Stimulated activated naive B cell treated with anti-CD40 and anti-IgM and Interleukin-4, amounts not matched to agents 10 μg/mL and 1 μg/mL and 100 μg/mL, for 72 hours (primary cell): ENCODE measurements at regions not wholly inside any gene's neighbourhood (a gene's known extent, or its start where the extent isn't known, plus 50 kb on each side); places are given as distances from the start of the nearest gene placed in this dataset.

Source experiments
- ATAC-seq, 2 donors: fragments of 150-1000 bp; cut with Tn5 transposase; replicated peaks; 2 replicates each; pipeline ENCODE4 v1.10.0; 2021; ENCODE audit warnings: moderate library complexity in 1 of 2
- DNase-seq: peaks from one replicate; pipeline ENCODE4 v3.0.0; 2021
- H3K27ac Mint-ChIP-seq: one replicate; pipeline ENCODE4 v1.8.0; 2022; ENCODE audit warnings: mild to moderate bottlenecking, mixed read lengths
- H3K27me3 Mint-ChIP-seq, 2 donors: one replicate each; pipeline ENCODE4 v1.8.0; 2022; ENCODE audit warnings: mixed read lengths in 2 of 2
- H3K36me3 Mint-ChIP-seq, 2 donors: one replicate each; pipeline ENCODE4 v1.8.0; 2022; ENCODE audit warnings: mixed read lengths in 2 of 2, mild to moderate bottlenecking in 1 of 2
- H3K4me1 Mint-ChIP-seq, 2 donors: one replicate each; pipeline ENCODE4 v1.8.0; 2022; ENCODE audit warnings: mixed read lengths in 2 of 2, mild to moderate bottlenecking in 1 of 2
- H3K4me3 Mint-ChIP-seq, 2 donors: one replicate each; pipeline ENCODE4 v1.8.0; 2022; ENCODE audit warnings: mild to moderate bottlenecking in 2 of 2, mixed read lengths in 2 of 2, moderate library complexity in 1 of 2
- H3K9me3 Mint-ChIP-seq, 2 donors: one replicate each; pipeline ENCODE4 v1.8.0; 2022; ENCODE audit warnings: mixed read lengths in 2 of 2, mild to moderate bottlenecking in 1 of 2

DNA sequence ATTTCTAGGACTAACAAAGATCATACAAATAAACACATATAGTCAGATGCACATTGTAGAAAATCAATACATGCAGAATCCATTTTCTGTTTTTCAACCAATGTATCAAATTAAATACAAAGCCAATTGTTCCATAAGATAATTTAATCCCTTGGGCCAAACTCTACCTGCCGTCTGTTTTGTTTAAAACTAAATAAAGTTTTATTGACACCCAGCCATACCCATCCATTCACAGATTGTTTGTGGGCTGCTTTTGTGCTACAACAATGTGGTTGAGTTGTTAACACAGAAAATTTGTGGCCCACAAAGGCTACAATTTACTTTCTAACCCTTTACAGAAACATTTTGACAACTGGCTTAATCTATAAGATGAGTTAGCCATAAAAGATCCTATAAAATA is 484.0 kb upstream of the ID2 start:
- H3K36me3 Mint-ChIP-seq = peaks cover 9% of the 10 kb centered on the region in 2 donors
- no peak overlapping the region for H3K27ac Mint-ChIP-seq
- H3K9me3 Mint-ChIP-seq = peaks cover 8 to 19% of the 10 kb centered on the region in 2 donors
- H3K27me3 Mint-ChIP-seq = peaks cover 25 to 30% of the 10 kb centered on the region in 2 donors
- no peak overlapping the region for H3K4me3 Mint-ChIP-seq
- peaks cover 19 to 28% of the 10 kb centered on the region in 2 donors for H3K4me1 Mint-ChIP-seq
- no peak for DNase-seq
- ATAC-seq = no peak

- DNase-seq (no peak), ATAC-seq (no peak)
- H3K27me3 Mint-ChIP-seq = peaks cover 25 to 29% of the 10 kb centered on the region in 2 donors
- H3K4me1 Mint-ChIP-seq = peaks cover 14 to 26% of the 10 kb centered on the region in 2 donors
- H3K36me3 Mint-ChIP-seq = peaks cover 9% of the 10 kb centered on the region in 2 donors
- no peak overlapping the region for H3K4me3 Mint-ChIP-seq
- H3K27ac Mint-ChIP-seq = no peak overlapping the region
- peaks cover 8 to 19% of the 10 kb centered on the region in 2 donors for H3K9me3 Mint-ChIP-seq
These were observed 483.0 kb upstream of the ID2 start for GRCh38 chr2:8198766-8199382.

DNA sequence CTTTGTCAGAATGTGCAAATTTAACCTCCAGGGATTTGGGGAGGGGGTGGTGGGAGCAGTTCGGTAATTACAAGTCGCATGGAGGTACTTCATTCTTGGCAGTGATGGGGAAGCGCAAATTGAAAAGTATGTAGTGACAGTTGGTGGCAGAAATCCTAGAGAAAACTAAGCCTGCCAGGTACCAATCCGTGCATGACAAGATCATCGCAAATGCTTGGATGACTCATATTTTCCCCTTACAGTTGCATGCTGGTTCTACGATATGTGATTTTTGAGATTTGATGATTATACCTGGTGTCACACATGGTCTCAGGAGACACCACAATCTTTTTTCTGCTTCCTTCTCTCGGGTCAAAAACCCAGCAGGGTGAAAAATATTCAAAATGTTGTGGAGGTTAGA is 479.7 kb upstream of the ID2 start:
- peaks cover 13 to 24% of the 10 kb centered on the region in 2 donors for H3K4me1 Mint-ChIP-seq
- ATAC-seq = peak; percentile 82 to 88
- no peak overlapping the region for H3K4me3 Mint-ChIP-seq
- peaks cover 11 to 23% of the 10 kb centered on the region in 2 donors for H3K9me3 Mint-ChIP-seq
- peaks cover 24 to 31% of the 10 kb centered on the region in 2 donors for H3K27me3 Mint-ChIP-seq
- H3K36me3 Mint-ChIP-seq = peaks cover 12 to 13% of the 10 kb centered on the region in 2 donors
- DNase-seq = no peak
- H3K27ac Mint-ChIP-seq = peak overlapping the region; percentile 26

GRCh38 chr2:8203364-8203763 is 478.5 kb upstream of the ID2 start:
- DNase-seq = no peak
- no peak for ATAC-seq
- Mint-ChIP-seq H3K4me1 (peaks cover 13 to 23% of the 10 kb centered on the region in 2 donors), H3K4me3 (no peak overlapping the region), H3K9me3 (peaks cover 16 to 32% of the 10 kb centered on the region in 2 donors), H3K27me3 (peaks cover 24 to 28% of the 10 kb centered on the region in 2 donors), H3K36me3 (peaks cover 12 to 17% of the 10 kb centered on the region in 2 donors), H3K27ac (no peak overlapping the region)

DNA sequence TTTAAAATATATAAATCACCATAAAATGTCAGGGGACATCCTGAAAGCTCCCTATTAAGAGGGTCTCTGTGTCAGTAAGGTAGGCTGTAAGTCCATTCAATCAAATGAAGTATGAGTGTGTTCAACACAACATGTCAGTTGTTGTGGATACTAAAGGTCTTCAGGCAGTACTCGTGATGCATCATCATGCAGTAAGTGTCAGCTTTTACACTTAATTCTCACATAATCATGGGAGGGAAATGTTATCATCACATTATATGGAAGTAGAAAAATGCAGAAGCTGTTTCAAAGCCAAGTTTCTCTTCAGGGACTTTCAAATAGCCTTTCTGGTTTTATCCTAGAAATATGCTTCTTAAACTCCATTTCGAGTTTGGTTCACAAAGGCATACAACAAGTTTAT is 477.1 kb upstream of the ID2 start:
- DNase-seq (no peak), ATAC-seq (no peak)
- peaks cover 10 to 17% of the 10 kb centered on the region in 2 donors for H3K4me1 Mint-ChIP-seq
- peaks cover 23 to 24% of the 10 kb centered on the region in 2 donors for H3K27me3 Mint-ChIP-seq
- no peak overlapping the region for H3K27ac Mint-ChIP-seq
- H3K4me3 Mint-ChIP-seq = no peak overlapping the region
- H3K36me3 Mint-ChIP-seq = peaks cover 11 to 13% of the 10 kb centered on the region in 2 donors
- peaks cover 17 to 27% of the 10 kb centered on the region in 2 donors for H3K9me3 Mint-ChIP-seq

GRCh38 chr2:8209494-8209893 is 472.4 kb upstream of the ID2 start:
- Mint-ChIP-seq H3K9me3 (peaks cover 11 to 12% of the 10 kb centered on the region in 2 donors), H3K27ac (no peak overlapping the region), H3K27me3 (peaks cover 0 to 12% of the 10 kb centered on the region in 2 donors), H3K4me1 (no peaks in the 10 kb centered on the region), H3K4me3 (no peak overlapping the region), H3K36me3 (peaks cover 2 to 8% of the 10 kb centered on the region in 2 donors)
- no peak for DNase-seq
- no peak for ATAC-seq

- Mint-ChIP-seq H3K27me3 (peaks cover 0 to 8% of the 10 kb centered on the region in 2 donors), H3K9me3 (peaks cover 9% of the 10 kb centered on the region in 2 donors), H3K4me3 (no peak overlapping the region), H3K4me1 (no peaks in the 10 kb centered on the region), H3K27ac (no peak overlapping the region), H3K36me3 (peaks cover 0 to 4% of the 10 kb centered on the region in 2 donors)
- no peak for ATAC-seq
- DNase-seq = no peak
These were observed 470.5 kb upstream of the ID2 start for GRCh38 chr2:8211384-8211783.

DNA sequence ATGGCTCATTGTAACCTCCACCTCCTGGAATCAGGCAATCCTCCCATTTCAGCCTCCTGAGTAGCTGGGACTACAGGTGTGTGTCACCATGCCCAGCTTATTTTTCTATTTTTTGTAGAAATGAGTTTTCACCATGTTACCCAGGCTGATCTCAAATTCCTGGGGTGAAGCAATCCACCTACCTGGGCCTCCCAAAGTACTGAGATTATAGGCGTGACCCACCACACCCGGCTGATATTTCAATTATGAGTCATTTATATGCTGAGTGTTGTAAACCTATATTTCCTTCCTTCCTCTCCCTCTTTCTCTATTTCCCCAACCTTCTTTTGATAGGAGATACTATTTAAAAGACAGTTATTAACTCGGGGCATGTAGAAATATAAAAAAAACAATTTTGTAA is 469.6 kb upstream of the ID2 start:
- H3K4me3 Mint-ChIP-seq = no peak overlapping the region
- H3K36me3 Mint-ChIP-seq = peaks cover 0 to 3% of the 10 kb centered on the region in 2 donors
- H3K27me3 Mint-ChIP-seq = peaks cover 0 to 9% of the 10 kb centered on the region in 2 donors
- DNase-seq = no peak
- ATAC-seq = no peak
- H3K27ac Mint-ChIP-seq = no peak overlapping the region
- peaks cover 8 to 9% of the 10 kb centered on the region in 2 donors for H3K9me3 Mint-ChIP-seq
- H3K4me1 Mint-ChIP-seq = no peaks in the 10 kb centered on the region

GRCh38 chr2:8214036-8214615 is 467.7 kb upstream of the ID2 start:
- H3K9me3 Mint-ChIP-seq = peaks cover 0 to 2% of the 10 kb centered on the region in 2 donors
- H3K4me1 Mint-ChIP-seq = no peaks in the 10 kb centered on the region
- DNase-seq = no peak
- no peak overlapping the region for H3K4me3 Mint-ChIP-seq
- H3K36me3 Mint-ChIP-seq = no peaks in the 10 kb centered on the region
- H3K27ac Mint-ChIP-seq = no peak overlapping the region
- ATAC-seq = no peak
- peaks cover 6 to 15% of the 10 kb centered on the region in 2 donors for H3K27me3 Mint-ChIP-seq

- no peaks in the 10 kb centered on the region for H3K36me3 Mint-ChIP-seq
- ATAC-seq (no peak), DNase-seq (no peak)
- H3K4me1 Mint-ChIP-seq = no peaks in the 10 kb centered on the region
- peaks cover 6 to 17% of the 10 kb centered on the region in 2 donors for H3K27me3 Mint-ChIP-seq
- H3K27ac Mint-ChIP-seq = no peak overlapping the region
- no peaks in the 10 kb centered on the region for H3K9me3 Mint-ChIP-seq
- no peak overlapping the region for H3K4me3 Mint-ChIP-seq
These were observed 466.5 kb upstream of the ID2 start for GRCh38 chr2:8215159-8215863.

DNA sequence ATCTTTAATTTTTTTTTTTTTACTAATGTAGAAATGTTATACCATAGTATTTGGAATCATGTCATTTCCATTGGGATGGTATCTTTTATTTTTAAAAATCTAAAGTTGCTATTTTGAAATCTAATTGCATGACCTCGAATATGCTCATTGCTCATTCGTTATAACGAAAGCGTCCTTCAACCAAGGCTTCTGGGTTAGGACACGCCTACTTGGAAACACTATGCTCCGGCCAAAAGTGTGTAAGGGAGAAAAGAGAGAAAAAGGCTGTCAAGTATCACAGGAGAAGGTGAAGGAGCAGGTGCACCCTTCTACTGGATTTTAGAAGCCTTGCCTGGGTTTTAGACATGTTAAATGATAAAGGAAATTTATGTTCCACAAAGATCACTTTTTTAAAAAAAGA is 465.9 kb upstream of the ID2 start:
- no peaks in the 10 kb centered on the region for H3K4me1 Mint-ChIP-seq
- H3K4me3 Mint-ChIP-seq = no peak overlapping the region
- ATAC-seq = no peak
- no peaks in the 10 kb centered on the region for H3K9me3 Mint-ChIP-seq
- peaks cover 6 to 17% of the 10 kb centered on the region in 2 donors for H3K27me3 Mint-ChIP-seq
- no peak for DNase-seq
- no peak overlapping the region for H3K27ac Mint-ChIP-seq
- no peaks in the 10 kb centered on the region for H3K36me3 Mint-ChIP-seq

GRCh38 chr2:8216397-8216796 is 465.5 kb upstream of the ID2 start:
- H3K9me3 Mint-ChIP-seq = no peaks in the 10 kb centered on the region
- no peak for ATAC-seq
- H3K4me3 Mint-ChIP-seq = no peak overlapping the region
- peaks cover 6 to 17% of the 10 kb centered on the region in 2 donors for H3K27me3 Mint-ChIP-seq
- DNase-seq = no peak
- no peak overlapping the region for H3K27ac Mint-ChIP-seq
- H3K4me1 Mint-ChIP-seq = no peaks in the 10 kb centered on the region
- H3K36me3 Mint-ChIP-seq = no peaks in the 10 kb centered on the region

- Mint-ChIP-seq H3K27ac (no peak overlapping the region), H3K4me3 (no peak overlapping the region), H3K9me3 (no peaks in the 10 kb centered on the region), H3K36me3 (no peaks in the 10 kb centered on the region), H3K4me1 (no peaks in the 10 kb centered on the region), H3K27me3 (peaks cover 6 to 17% of the 10 kb centered on the region in 2 donors)
- ATAC-seq = peak in 1 of 2 donors; percentile 39
- DNase-seq = no peak
These were observed 464.3 kb upstream of the ID2 start for GRCh38 chr2:8217468-8218030.

GRCh38 chr2:8219096-8219495 is 462.8 kb upstream of the ID2 start:
- Mint-ChIP-seq H3K27ac (no peak overlapping the region), H3K4me1 (no peaks in the 10 kb centered on the region), H3K36me3 (no peaks in the 10 kb centered on the region), H3K4me3 (no peak overlapping the region), H3K9me3 (no peaks in the 10 kb centered on the region), H3K27me3 (peaks cover 14 to 16% of the 10 kb centered on the region in 2 donors)
- DNase-seq (no peak), ATAC-seq (no peak)
